Panc1 (cell line): ENCODE measurements at regions not wholly inside any gene's neighbourhood (a gene's known extent, or its start where the extent isn't known, plus 50 kb on each side); places are given as distances from the start of the nearest gene placed in this dataset.

Experiments
- ATAC-seq: fragments of 200-7000 bp; cut with Tn5 transposase; 2 replicates; pipeline ENCODE4 v1.9.1; 2020; ENCODE audit warnings: mild to moderate bottlenecking, moderate library complexity
- BruUV-seq: library from RNA; stranded (reverse); fragments of 400-500 nt; replicated peaks from 2 replicates; lab custom pipeline; 2021; lab: Mats Ljungman, UMichigan
- CTCF ChIA-PET: fragments of 300-600 bp; sonication (Branson Sonifier 250); formaldehyde crosslinking; loops from one replicate; lab custom pipeline; 2022; ENCODE audit warnings: antibody characterized with exemption; lab: Charles Lee
- POLR2A ChIA-PET: fragments of 300-600 bp; sonication (Branson Sonifier 250); formaldehyde crosslinking; loops from one replicate; lab custom pipeline; 2022; ENCODE audit warnings: antibody characterized with exemption; lab: Charles Lee
- DNase-seq: peaks from one replicate; pipeline ENCODE4 v3.0.0-alpha.2; 2010; ENCODE audit warnings: low read depth, low spot score
- H3K27ac ChIP-seq: 2 replicates; pipeline ENCODE4 v1.5.1; 2011; ENCODE audit warnings: mild to moderate bottlenecking, low read length, inconsistent platforms
- H3K27me3 ChIP-seq: fragments of 200-500 bp; sonication (Bioruptor generic); 2 replicates; pipeline ENCODE4 v1.6.0; 2014; ENCODE audit warnings: low read length, inconsistent platforms; ENCODE audit not compliant: control insufficient read depth, insufficient read depth
- H3K36me3 ChIP-seq: fragments of 200-500 bp; sonication (Bioruptor generic); 2 replicates; pipeline ENCODE4 v1.5.1; 2014; ENCODE audit warnings: inconsistent platforms, mild to moderate bottlenecking, low read length, moderate library complexity; ENCODE audit not compliant: control insufficient read depth, insufficient read depth
- H3K4me1 ChIP-seq: 2 replicates; pipeline ENCODE4 v1.5.1; 2011; ENCODE audit warnings: inconsistent platforms, mild to moderate bottlenecking, low read length, moderate library complexity; ENCODE audit not compliant: control insufficient read depth, insufficient read depth
- H3K4me3 ChIP-seq, 2 experiments: 2 replicates each; pipeline ENCODE4 v1.5.1; 2011 to 2012; ENCODE audit warnings: low read depth in 2 of 2, low read length in 2 of 2, mild to moderate bottlenecking in 2 of 2, inconsistent platforms in 1 of 2, moderate library complexity in 1 of 2
- H3K9me3 ChIP-seq: fragments of 200-500 bp; sonication (Bioruptor generic); 2 replicates; pipeline ENCODE4 v1.5.1; 2014; ENCODE audit warnings: low read depth, mild to moderate bottlenecking, inconsistent platforms, low read length, moderate library complexity; ENCODE audit not compliant: control insufficient read depth, insufficient read depth
- POLR2AphosphoS5 ChIP-seq: IDR thresholded peaks from 2 replicates; pipeline ENCODE4 v1.6.1; 2012; ENCODE audit warnings: mild to moderate bottlenecking, low read depth, low read length, moderate library complexity
- SIN3A ChIP-seq: IDR thresholded peaks from 2 replicates; pipeline ENCODE4 v1.6.1; 2012; ENCODE audit warnings: low read depth, mild to moderate bottlenecking, low read length, moderate library complexity, borderline replicate concordance; ENCODE audit not compliant: insufficient read depth
- TCF7L2 ChIP-seq: IDR thresholded peaks from 2 replicates; pipeline ENCODE4 v1.6.1; 2011; ENCODE audit warnings: mild to moderate bottlenecking, low read depth, low read length, inconsistent platforms
- in situ Hi-C: cut with HindIII; loops from 2 replicates; pipeline ENCODE4 v1.10.0; 2016; ENCODE audit warnings: low sequenced_read_pairs, low pct_unique_long_range_greater_than_20kb
- intact Hi-C: fragments of 100-400 bp; cut with micrococcal nuclease; formaldehyde crosslinking; loops from one replicate; pipeline ENCODE4 v1.10.0; 2022; ENCODE audit not compliant: unreplicated experiment
- TF ChIP-seq, protein P1 (sequence below), 2 experiments: IDR thresholded peaks; 2 replicates each; pipeline ENCODE4 v1.6.1; 2011 to 2012; ENCODE audit warnings: low read depth in 2 of 2, control low read depth in 1 of 2, low read length in 1 of 2, mild to moderate bottlenecking in 1 of 2, moderate library complexity in 1 of 2; ENCODE audit not compliant: insufficient read depth in 1 of 2
- TF ChIP-seq, protein P2 (sequence below): fragments of 450-650 bp; IDR thresholded peaks from 2 replicates; pipeline ENCODE4 v1.5.1; 2017; ENCODE audit warnings: mild to moderate bottlenecking

GRCh38 chr16:86882586-86883280, 304.4 kb downstream of the FOXL1 start:
- ChIA-PET CTCF (no interaction called here), POLR2A (no interaction called here)
- no peaks in the 10 kb centered on the region for H3K9me3 ChIP-seq
- BruUV-seq, result no TSS peak
- no peak for TF ChIP-seq POLR2AphosphoS5
- no peak for TF ChIP-seq TCF7L2
- TF ChIP-seq, protein P1, sequence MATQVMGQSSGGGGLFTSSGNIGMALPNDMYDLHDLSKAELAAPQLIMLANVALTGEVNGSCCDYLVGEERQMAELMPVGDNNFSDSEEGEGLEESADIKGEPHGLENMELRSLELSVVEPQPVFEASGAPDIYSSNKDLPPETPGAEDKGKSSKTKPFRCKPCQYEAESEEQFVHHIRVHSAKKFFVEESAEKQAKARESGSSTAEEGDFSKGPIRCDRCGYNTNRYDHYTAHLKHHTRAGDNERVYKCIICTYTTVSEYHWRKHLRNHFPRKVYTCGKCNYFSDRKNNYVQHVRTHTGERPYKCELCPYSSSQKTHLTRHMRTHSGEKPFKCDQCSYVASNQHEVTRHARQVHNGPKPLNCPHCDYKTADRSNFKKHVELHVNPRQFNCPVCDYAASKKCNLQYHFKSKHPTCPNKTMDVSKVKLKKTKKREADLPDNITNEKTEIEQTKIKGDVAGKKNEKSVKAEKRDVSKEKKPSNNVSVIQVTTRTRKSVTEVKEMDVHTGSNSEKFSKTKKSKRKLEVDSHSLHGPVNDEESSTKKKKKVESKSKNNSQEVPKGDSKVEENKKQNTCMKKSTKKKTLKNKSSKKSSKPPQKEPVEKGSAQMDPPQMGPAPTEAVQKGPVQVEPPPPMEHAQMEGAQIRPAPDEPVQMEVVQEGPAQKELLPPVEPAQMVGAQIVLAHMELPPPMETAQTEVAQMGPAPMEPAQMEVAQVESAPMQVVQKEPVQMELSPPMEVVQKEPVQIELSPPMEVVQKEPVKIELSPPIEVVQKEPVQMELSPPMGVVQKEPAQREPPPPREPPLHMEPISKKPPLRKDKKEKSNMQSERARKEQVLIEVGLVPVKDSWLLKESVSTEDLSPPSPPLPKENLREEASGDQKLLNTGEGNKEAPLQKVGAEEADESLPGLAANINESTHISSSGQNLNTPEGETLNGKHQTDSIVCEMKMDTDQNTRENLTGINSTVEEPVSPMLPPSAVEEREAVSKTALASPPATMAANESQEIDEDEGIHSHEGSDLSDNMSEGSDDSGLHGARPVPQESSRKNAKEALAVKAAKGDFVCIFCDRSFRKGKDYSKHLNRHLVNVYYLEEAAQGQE (IDR thresholded peaks at IDR 0.05; ENCODE audit: insufficient read depth in 1 of 2, low read depth in 2 of 2, low read length in 1 of 2), result no peak
- no peak for TF ChIP-seq SIN3A
- TF ChIP-seq, protein P2, sequence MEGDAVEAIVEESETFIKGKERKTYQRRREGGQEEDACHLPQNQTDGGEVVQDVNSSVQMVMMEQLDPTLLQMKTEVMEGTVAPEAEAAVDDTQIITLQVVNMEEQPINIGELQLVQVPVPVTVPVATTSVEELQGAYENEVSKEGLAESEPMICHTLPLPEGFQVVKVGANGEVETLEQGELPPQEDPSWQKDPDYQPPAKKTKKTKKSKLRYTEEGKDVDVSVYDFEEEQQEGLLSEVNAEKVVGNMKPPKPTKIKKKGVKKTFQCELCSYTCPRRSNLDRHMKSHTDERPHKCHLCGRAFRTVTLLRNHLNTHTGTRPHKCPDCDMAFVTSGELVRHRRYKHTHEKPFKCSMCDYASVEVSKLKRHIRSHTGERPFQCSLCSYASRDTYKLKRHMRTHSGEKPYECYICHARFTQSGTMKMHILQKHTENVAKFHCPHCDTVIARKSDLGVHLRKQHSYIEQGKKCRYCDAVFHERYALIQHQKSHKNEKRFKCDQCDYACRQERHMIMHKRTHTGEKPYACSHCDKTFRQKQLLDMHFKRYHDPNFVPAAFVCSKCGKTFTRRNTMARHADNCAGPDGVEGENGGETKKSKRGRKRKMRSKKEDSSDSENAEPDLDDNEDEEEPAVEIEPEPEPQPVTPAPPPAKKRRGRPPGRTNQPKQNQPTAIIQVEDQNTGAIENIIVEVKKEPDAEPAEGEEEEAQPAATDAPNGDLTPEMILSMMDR, result no peak
- H3K4me3 ChIP-seq, result no peak overlapping the region
- DNase-seq, result no peak
- intact Hi-C loops (no loop called here), in situ Hi-C loops (no loop called here)
- H3K36me3 ChIP-seq, result no peaks in the 10 kb centered on the region
- H3K27me3 ChIP-seq, result no peaks in the 10 kb centered on the region; the same call in 1 of the 2 replicates
- H3K4me1 ChIP-seq, result no peaks in the 10 kb centered on the region
- no peak for ATAC-seq
- H3K27ac ChIP-seq, result no peak overlapping the region

DNA sequence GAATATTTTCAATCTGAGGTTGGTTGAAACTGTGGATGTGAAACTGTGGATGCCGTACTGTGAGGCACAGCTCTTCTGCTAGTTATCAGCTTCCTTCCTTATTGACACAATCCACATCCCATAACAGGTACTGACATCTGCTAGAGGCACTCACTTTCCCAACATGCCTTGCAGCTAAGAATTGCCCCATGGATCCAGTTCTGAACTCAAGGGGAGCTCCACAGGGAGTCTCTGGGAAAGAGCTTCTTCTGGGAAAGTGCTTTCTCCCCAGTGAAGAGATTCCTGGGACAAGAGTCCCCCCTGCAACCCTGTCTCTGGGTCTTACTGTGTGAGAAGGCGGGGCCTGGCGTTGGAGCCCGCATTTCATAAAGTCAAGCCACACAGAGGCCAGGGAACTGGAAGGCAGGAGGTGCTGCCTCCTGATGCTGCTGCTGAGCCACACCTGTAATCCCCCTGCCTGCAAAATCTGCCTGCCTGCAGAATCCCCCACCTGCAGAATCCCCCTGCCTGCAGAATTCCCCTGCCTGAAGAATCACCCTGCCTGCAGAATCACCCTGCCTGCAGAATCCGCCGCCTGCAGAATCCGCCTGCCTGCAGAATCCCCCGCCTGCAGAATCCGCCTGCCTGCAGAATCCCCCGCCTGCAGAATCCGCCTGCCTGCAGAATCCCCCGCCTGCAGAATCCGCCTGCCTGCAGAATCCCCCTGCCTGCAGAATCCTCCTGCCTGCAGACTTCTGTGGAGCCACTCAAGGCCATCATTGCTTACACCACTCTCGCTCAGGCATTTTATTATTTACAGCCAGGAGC, 305.4 kb downstream of the FOXL1 start:
- no peak for DNase-seq
- Histone ChIP-seq H3K4me1 (no peaks in the 10 kb centered on the region), H3K27ac (no peak overlapping the region), H3K27me3 (no peaks in the 10 kb centered on the region; the same call in 1 of the 2 replicates), H3K36me3 (no peaks in the 10 kb centered on the region), H3K9me3 (no peaks in the 10 kb centered on the region), H3K4me3 (no peak overlapping the region)
- in situ Hi-C loops (no loop called here), intact Hi-C loops (no loop called here)
- TF ChIP-seq, protein P2, result no peak
- TF ChIP-seq SIN3A, result no peak
- TF ChIP-seq, protein P1 (IDR thresholded peaks at IDR 0.05; ENCODE audit: insufficient read depth in 1 of 2, low read depth in 2 of 2, low read length in 1 of 2), result no peak
- no peak for TF ChIP-seq TCF7L2
- TF ChIP-seq POLR2AphosphoS5, result no peak
- POLR2A ChIA-PET, result no interaction called here
- no peak for ATAC-seq
- CTCF ChIA-PET, result no interaction called here
- BruUV-seq, result no TSS peak
